GM23338 (cell line): ENCODE measurements at regions not wholly inside any gene's neighbourhood (a gene's known extent, or its start where the extent isn't known, plus 50 kb on each side); places are given as distances from the start of the nearest gene placed in this dataset.

ENCODE experiments used
- ATAC-seq: fragments of 200-7000 bp; cut with Tn5 transposase; 3 replicates; pipeline ENCODE4 v1.9.1; 2020
- DNase-seq: peaks from one replicate; pipeline ENCODE4 v3.0.0-alpha.2; 2015; ENCODE audit warnings: low spot score
- H2AFZ ChIP-seq: fragments of 200-600 bp; sonication (generic); 2 replicates; pipeline ENCODE4 v1.8.0; 2016; ENCODE audit warnings: antibody characterized with exemption, mild to moderate bottlenecking, moderate library complexity
- H3F3A ChIP-seq: fragments of 200-600 bp; sonication (generic); replicated peaks from 2 replicates; pipeline ENCODE4 v1.8.0; 2017; ENCODE audit warnings: antibody characterized with exemption, mixed run types, low read depth
- H3K27ac ChIP-seq: fragments of 200-600 bp; sonication (generic); 2 replicates; pipeline ENCODE4 v1.6.1; 2016; ENCODE audit warnings: low read depth
- H3K27me3 ChIP-seq: fragments of 200-600 bp; sonication (generic); 2 replicates; pipeline ENCODE4 v1.8.0; 2016; ENCODE audit warnings: mild to moderate bottlenecking, mixed run types, moderate library complexity; ENCODE audit not compliant: insufficient read depth
- H3K36me3 ChIP-seq: fragments of 200-600 bp; sonication (generic); 2 replicates; pipeline ENCODE4 v1.8.0; 2016; ENCODE audit warnings: mild to moderate bottlenecking; ENCODE audit not compliant: insufficient read depth
- H3K4me1 ChIP-seq: fragments of 200-600 bp; sonication (generic); 2 replicates; pipeline ENCODE4 v1.8.0; 2016; ENCODE audit warnings: mild to moderate bottlenecking, moderate library complexity; ENCODE audit not compliant: insufficient read depth
- H3K4me2 ChIP-seq: fragments of 200-600 bp; sonication (generic); 2 replicates; pipeline ENCODE4 v1.7.1; 2017; ENCODE audit warnings: mixed run types
- H3K4me3 ChIP-seq: fragments of 200-600 bp; sonication (generic); 2 replicates; pipeline ENCODE4 v1.6.1; 2016; ENCODE audit warnings: mixed run types
- H3K79me2 ChIP-seq: fragments of 200-600 bp; sonication (generic); replicated peaks from 2 replicates; pipeline ENCODE4 v1.8.0; 2017; ENCODE audit warnings: mild to moderate bottlenecking; ENCODE audit not compliant: insufficient read depth
- H3K9me2 ChIP-seq: fragments of 200-600 bp; sonication (generic); 2 replicates; pipeline ENCODE4 v1.8.0; 2017; ENCODE audit not compliant: insufficient read depth
- H4K20me1 ChIP-seq: fragments of 200-600 bp; sonication (generic); replicated peaks from 2 replicates; pipeline ENCODE4 v1.8.0; 2017; ENCODE audit warnings: mild to moderate bottlenecking; ENCODE audit not compliant: insufficient read depth
- H3K27ac Mint-ChIP-seq: 2 replicates; pipeline ENCODE4 v1.8.0; 2020; ENCODE audit warnings: inconsistent platforms, mild to moderate bottlenecking, moderate library complexity, mixed read lengths
- H3K27me3 Mint-ChIP-seq: 3 replicates; pipeline ENCODE4 v1.8.0; 2022; ENCODE audit warnings: low read depth, mild to moderate bottlenecking, moderate library complexity, mixed read lengths, inconsistent platforms; ENCODE audit not compliant: insufficient read depth, poor library complexity
- H3K36me3 Mint-ChIP-seq: 3 replicates; pipeline ENCODE4 v1.8.0; 2021; ENCODE audit warnings: low read depth, mild to moderate bottlenecking, inconsistent platforms, moderate library complexity, mixed read lengths
- H3K4me1 Mint-ChIP-seq: 3 replicates; pipeline ENCODE4 v1.8.0; 2020; ENCODE audit warnings: mild to moderate bottlenecking, inconsistent platforms, mixed read lengths
- H3K4me3 Mint-ChIP-seq: 3 replicates; pipeline ENCODE4 v1.8.0; 2021; ENCODE audit warnings: moderate library complexity, mild to moderate bottlenecking, inconsistent platforms, mixed read lengths
- H3K9me3 Mint-ChIP-seq: 3 replicates; pipeline ENCODE4 v1.8.0; 2020; ENCODE audit warnings: moderate library complexity, mild to moderate bottlenecking, inconsistent platforms, mixed read lengths
- EZH2 ChIP-seq: fragments of 200-600 bp; sonication (generic); IDR thresholded peaks from one replicate; pipeline ENCODE4 v1.8.0; 2017; ENCODE audit warnings: antibody characterized with exemption, mild to moderate bottlenecking, low read depth; ENCODE audit not compliant: unreplicated experiment
- JUNB ChIP-seq: IDR thresholded peaks from one replicate; pipeline ENCODE4 v1.6.1; 2016; ENCODE audit warnings: antibody characterized with exemption; ENCODE audit not compliant: unreplicated experiment
- NANOG ChIP-seq: IDR thresholded peaks from 2 replicates; pipeline ENCODE4 v1.6.1; 2016; ENCODE audit warnings: antibody characterized with exemption, borderline replicate concordance
- POLR2AphosphoS5 ChIP-seq: IDR thresholded peaks from 2 replicates; pipeline ENCODE4 v1.6.1; 2016; ENCODE audit warnings: antibody characterized with exemption, low read depth
- STAT1 ChIP-seq: IDR thresholded peaks from one replicate; pipeline ENCODE4 v1.6.1; 2016; ENCODE audit warnings: antibody characterized with exemption; ENCODE audit not compliant: unreplicated experiment
- ZNF114 ChIP-seq: fragments of 250-450 bp; sonication (Bioruptor Pico); IDR thresholded peaks from 2 replicates; pipeline ENCODE4 v1.5.0; 2020; ENCODE audit warnings: mild to moderate bottlenecking, moderate library complexity
- TF ChIP-seq, protein P1 (sequence below): IDR thresholded peaks from one replicate; pipeline ENCODE4 v1.6.1; 2018; ENCODE audit warnings: antibody characterized with exemption; ENCODE audit not compliant: unreplicated experiment
- TF ChIP-seq, protein P2 (sequence below): fragments of 250-450 bp; sonication (Bioruptor Pico); IDR thresholded peaks from 2 replicates; pipeline ENCODE4 v1.5.0; 2020; ENCODE audit warnings: mild to moderate bottlenecking, moderate library complexity
- TF ChIP-seq, protein P3 (sequence below), 2 experiments: fragments of 200-600 bp in 1 of 2; sonication (generic) in 1 of 2; conservative IDR thresholded peaks; 2 replicates each; pipeline versions ENCODE4 v1.5.1 to v1.6.1; 2016 to 2017; ENCODE audit warnings: antibody characterized with exemption in 2 of 2, low read depth in 2 of 2, mild to moderate bottlenecking in 2 of 2, moderate library complexity in 1 of 2

DNA sequence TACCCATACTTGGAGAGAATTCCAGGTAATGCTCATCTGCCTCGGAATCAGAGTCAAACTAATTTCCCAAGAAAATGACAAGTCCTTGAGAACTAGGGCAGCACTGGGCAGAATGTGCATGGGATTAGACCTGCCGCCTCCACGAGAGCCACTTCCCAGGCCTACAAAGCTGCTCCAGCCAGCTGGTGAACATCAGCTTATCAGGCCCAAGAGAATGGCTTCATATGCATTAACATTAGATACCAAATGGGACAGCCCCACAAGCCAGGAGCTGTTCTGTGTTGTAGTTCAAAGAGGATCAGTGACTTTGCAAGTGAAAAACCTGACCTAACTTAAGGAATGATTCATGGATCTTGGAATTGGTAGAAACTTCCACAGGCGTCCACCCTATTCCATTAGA lies 203.3 kb downstream of the CYLD start (continued):
- TF ChIP-seq, protein P1, sequence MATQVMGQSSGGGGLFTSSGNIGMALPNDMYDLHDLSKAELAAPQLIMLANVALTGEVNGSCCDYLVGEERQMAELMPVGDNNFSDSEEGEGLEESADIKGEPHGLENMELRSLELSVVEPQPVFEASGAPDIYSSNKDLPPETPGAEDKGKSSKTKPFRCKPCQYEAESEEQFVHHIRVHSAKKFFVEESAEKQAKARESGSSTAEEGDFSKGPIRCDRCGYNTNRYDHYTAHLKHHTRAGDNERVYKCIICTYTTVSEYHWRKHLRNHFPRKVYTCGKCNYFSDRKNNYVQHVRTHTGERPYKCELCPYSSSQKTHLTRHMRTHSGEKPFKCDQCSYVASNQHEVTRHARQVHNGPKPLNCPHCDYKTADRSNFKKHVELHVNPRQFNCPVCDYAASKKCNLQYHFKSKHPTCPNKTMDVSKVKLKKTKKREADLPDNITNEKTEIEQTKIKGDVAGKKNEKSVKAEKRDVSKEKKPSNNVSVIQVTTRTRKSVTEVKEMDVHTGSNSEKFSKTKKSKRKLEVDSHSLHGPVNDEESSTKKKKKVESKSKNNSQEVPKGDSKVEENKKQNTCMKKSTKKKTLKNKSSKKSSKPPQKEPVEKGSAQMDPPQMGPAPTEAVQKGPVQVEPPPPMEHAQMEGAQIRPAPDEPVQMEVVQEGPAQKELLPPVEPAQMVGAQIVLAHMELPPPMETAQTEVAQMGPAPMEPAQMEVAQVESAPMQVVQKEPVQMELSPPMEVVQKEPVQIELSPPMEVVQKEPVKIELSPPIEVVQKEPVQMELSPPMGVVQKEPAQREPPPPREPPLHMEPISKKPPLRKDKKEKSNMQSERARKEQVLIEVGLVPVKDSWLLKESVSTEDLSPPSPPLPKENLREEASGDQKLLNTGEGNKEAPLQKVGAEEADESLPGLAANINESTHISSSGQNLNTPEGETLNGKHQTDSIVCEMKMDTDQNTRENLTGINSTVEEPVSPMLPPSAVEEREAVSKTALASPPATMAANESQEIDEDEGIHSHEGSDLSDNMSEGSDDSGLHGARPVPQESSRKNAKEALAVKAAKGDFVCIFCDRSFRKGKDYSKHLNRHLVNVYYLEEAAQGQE, result no peak
- TF ChIP-seq, protein P2, sequence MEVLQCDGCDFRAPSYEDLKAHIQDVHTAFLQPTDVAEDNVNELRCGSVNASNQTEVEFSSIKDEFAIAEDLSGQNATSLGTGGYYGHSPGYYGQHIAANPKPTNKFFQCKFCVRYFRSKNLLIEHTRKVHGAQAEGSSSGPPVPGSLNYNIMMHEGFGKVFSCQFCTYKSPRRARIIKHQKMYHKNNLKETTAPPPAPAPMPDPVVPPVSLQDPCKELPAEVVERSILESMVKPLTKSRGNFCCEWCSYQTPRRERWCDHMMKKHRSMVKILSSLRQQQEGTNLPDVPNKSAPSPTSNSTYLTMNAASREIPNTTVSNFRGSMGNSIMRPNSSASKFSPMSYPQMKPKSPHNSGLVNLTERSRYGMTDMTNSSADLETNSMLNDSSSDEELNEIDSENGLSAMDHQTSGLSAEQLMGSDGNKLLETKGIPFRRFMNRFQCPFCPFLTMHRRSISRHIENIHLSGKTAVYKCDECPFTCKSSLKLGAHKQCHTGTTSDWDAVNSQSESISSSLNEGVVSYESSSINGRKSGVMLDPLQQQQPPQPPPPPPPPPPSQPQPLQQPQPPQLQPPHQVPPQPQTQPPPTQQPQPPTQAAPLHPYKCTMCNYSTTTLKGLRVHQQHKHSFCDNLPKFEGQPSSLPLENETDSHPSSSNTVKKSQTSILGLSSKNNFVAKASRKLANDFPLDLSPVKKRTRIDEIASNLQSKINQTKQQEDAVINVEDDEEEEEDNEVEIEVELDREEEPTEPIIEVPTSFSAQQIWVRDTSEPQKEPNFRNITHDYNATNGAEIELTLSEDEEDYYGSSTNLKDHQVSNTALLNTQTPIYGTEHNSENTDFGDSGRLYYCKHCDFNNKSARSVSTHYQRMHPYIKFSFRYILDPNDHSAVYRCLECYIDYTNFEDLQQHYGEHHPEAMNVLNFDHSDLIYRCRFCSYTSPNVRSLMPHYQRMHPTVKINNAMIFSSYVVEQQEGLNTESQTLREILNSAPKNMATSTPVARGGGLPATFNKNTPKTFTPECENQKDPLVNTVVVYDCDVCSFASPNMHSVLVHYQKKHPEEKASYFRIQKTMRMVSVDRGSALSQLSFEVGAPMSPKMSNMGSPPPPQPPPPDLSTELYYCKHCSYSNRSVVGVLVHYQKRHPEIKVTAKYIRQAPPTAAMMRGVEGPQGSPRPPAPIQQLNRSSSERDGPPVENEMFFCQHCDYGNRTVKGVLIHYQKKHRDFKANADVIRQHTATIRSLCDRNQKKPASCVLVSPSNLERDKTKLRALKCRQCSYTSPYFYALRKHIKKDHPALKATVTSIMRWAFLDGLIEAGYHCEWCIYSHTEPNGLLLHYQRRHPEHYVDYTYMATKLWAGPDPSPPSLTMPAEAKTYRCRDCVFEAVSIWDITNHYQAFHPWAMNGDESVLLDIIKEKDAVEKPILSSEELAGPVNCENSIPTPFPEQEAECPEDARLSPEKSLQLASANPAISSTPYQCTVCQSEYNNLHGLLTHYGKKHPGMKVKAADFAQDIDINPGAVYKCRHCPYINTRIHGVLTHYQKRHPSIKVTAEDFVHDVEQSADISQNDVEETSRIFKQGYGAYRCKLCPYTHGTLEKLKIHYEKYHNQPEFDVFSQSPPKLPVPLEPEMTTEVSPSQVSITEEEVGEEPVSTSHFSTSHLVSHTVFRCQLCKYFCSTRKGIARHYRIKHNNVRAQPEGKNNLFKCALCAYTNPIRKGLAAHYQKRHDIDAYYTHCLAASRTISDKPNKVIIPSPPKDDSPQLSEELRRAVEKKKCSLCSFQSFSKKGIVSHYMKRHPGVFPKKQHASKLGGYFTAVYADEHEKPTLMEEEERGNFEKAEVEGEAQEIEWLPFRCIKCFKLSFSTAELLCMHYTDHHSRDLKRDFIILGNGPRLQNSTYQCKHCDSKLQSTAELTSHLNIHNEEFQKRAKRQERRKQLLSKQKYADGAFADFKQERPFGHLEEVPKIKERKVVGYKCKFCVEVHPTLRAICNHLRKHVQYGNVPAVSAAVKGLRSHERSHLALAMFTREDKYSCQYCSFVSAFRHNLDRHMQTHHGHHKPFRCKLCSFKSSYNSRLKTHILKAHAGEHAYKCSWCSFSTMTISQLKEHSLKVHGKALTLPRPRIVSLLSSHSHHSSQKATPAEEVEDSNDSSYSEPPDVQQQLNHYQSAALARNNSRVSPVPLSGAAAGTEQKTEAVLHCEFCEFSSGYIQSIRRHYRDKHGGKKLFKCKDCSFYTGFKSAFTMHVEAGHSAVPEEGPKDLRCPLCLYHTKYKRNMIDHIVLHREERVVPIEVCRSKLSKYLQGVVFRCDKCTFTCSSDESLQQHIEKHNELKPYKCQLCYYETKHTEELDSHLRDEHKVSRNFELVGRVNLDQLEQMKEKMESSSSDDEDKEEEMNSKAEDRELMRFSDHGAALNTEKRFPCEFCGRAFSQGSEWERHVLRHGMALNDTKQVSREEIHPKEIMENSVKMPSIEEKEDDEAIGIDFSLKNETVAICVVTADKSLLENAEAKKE, result no peak
- no peak for TF ChIP-seq JUNB

DNA sequence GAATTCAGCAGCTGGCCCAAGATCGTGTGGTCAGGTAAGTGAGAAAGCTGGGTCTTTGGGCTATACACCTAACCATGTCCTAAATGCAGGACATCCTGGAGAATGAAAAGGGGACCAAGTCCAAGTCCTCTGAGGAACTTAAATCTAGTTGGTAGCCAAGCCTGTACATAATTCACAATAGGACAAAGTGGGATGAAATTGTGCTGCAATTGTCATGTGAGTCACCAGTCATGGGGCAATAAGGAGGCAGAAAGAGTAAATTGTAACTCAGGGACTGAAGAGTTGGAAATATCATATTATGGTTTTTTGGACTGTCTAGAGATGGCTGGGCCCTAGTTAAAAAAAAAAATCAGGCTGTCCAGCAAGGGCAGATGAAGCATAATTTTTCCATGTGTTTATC lies 202.6 kb downstream of the CYLD start:
- DNase-seq, result no peak
- H3K27me3 Mint-ChIP-seq, result peaks cover 3% of the 10 kb centered on the region
- no peak overlapping the region for H3K4me3 Mint-ChIP-seq
- no peaks in the 10 kb centered on the region for H4K20me1 ChIP-seq
- H3K36me3 ChIP-seq, result no peaks in the 10 kb centered on the region
- H3K27me3 ChIP-seq, result no peaks in the 10 kb centered on the region
- no peaks in the 10 kb centered on the region for H3K79me2 ChIP-seq
- no peaks in the 10 kb centered on the region for H3K4me1 ChIP-seq
- no peak overlapping the region for H3K4me2 ChIP-seq
- ATAC-seq, result no peak
- 0 out of 2 replicates have a peak, but pooled peaks cover 3% of the 10 kb centered on the region for H3K9me2 ChIP-seq
- no peaks in the 10 kb centered on the region for H3K36me3 Mint-ChIP-seq
- H3K27ac ChIP-seq, result no peak overlapping the region
- no peaks in the 10 kb centered on the region for H3K9me3 Mint-ChIP-seq
- no peak overlapping the region for H3K27ac Mint-ChIP-seq
- peaks cover 6% of the 10 kb centered on the region for H3K4me1 Mint-ChIP-seq
- H3K4me3 ChIP-seq, result no peak overlapping the region
- H2AFZ ChIP-seq, result no peak overlapping the region
- H3F3A ChIP-seq, result no peaks in the 10 kb centered on the region
- TF ChIP-seq, protein P1, result no peak
- TF ChIP-seq POLR2AphosphoS5, result no peak
- no peak for TF ChIP-seq EZH2
- no peak for TF ChIP-seq NANOG
- TF ChIP-seq ZNF114 (CRISPR knock-in tag), result no peak
- no peak for TF ChIP-seq JUNB
- TF ChIP-seq STAT1, result no peak
- TF ChIP-seq, protein P3, sequence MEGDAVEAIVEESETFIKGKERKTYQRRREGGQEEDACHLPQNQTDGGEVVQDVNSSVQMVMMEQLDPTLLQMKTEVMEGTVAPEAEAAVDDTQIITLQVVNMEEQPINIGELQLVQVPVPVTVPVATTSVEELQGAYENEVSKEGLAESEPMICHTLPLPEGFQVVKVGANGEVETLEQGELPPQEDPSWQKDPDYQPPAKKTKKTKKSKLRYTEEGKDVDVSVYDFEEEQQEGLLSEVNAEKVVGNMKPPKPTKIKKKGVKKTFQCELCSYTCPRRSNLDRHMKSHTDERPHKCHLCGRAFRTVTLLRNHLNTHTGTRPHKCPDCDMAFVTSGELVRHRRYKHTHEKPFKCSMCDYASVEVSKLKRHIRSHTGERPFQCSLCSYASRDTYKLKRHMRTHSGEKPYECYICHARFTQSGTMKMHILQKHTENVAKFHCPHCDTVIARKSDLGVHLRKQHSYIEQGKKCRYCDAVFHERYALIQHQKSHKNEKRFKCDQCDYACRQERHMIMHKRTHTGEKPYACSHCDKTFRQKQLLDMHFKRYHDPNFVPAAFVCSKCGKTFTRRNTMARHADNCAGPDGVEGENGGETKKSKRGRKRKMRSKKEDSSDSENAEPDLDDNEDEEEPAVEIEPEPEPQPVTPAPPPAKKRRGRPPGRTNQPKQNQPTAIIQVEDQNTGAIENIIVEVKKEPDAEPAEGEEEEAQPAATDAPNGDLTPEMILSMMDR (conservative IDR thresholded peaks at IDR 0.05; ENCODE audit: low read depth in 2 of 2), result no peak
